Karpas-422 (cell line): ENCODE measurements at regions not wholly inside any gene's neighbourhood (a gene's known extent, or its start where the extent isn't known, plus 50 kb on each side); places are given as distances from the start of the nearest gene placed in this dataset.

Experiments used
- DNase-seq: peaks from one replicate; pipeline ENCODE4 v3.0.0-alpha.2; 2015
- H2AFZ ChIP-seq: fragments of 200-600 bp; sonication (generic); 2 replicates; pipeline ENCODE4 v1.6.1; 2014; ENCODE audit warnings: antibody characterized with exemption, low read length, mixed read lengths
- H3K27ac ChIP-seq: fragments of 200-600 bp; sonication (generic); 2 replicates; pipeline ENCODE4 v1.5.1; 2014; ENCODE audit warnings: mild to moderate bottlenecking, low read length, moderate library complexity
- H3K27me3 ChIP-seq: fragments of 200-600 bp; sonication (generic); 2 replicates; pipeline ENCODE4 v1.6.1; 2014; ENCODE audit warnings: low read length, mixed read lengths
- H3K36me3 ChIP-seq: fragments of 200-600 bp; sonication (generic); 2 replicates; pipeline ENCODE4 v1.6.1; 2014; ENCODE audit warnings: low read length, mixed read lengths; ENCODE audit not compliant: insufficient read depth
- H3K4me1 ChIP-seq: fragments of 200-600 bp; sonication (generic); 2 replicates; pipeline ENCODE4 v1.6.1; 2014; ENCODE audit warnings: mild to moderate bottlenecking, low read length, mixed read lengths
- H3K4me2 ChIP-seq: fragments of 200-600 bp; sonication (generic); 2 replicates; pipeline ENCODE4 v1.6.1; 2014; ENCODE audit warnings: low read length, low read depth, mild to moderate bottlenecking; ENCODE audit not compliant: poor library complexity, severe bottlenecking
- H3K4me3 ChIP-seq: fragments of 200-600 bp; sonication (generic); 2 replicates; pipeline ENCODE4 v1.5.1; 2014; ENCODE audit warnings: mild to moderate bottlenecking, antibody characterized with exemption, low read length, mixed read lengths
- H3K79me2 ChIP-seq: fragments of 200-600 bp; sonication (generic); 2 replicates; pipeline ENCODE4 v1.6.1; 2014; ENCODE audit warnings: mild to moderate bottlenecking, low read length, mixed read lengths
- H3K9ac ChIP-seq: fragments of 200-600 bp; sonication (generic); 2 replicates; pipeline ENCODE4 v1.6.0; 2014; ENCODE audit warnings: low read length
- H3K9me2 ChIP-seq: fragments of 200-600 bp; sonication (generic), shearing (Covaris generic); replicated peaks from 2 replicates; pipeline ENCODE4 v1.6.0; 2014; ENCODE audit warnings: mild to moderate bottlenecking, low read length, moderate library complexity; ENCODE audit not compliant: insufficient read depth
- H3K9me3 ChIP-seq: fragments of 300-700, 200-600 bp; sonication (generic); 2 replicates; pipeline ENCODE4 v1.6.1; 2014; ENCODE audit warnings: low read length, mixed read lengths
- H4K20me1 ChIP-seq: fragments of 200-600 bp; sonication (generic); 2 replicates; pipeline ENCODE4 v1.6.1; 2014; ENCODE audit warnings: mild to moderate bottlenecking, antibody characterized with exemption, low read length, low read depth; ENCODE audit not compliant: insufficient read depth

- Histone ChIP-seq H3K4me3 (no peak overlapping the region), H3K4me1 (no peaks in the 10 kb centered on the region), H2AFZ (no peak overlapping the region), H3K27me3 (no peaks in the 10 kb centered on the region; the same call in 1 of the 2 replicates), H3K27ac (no peak overlapping the region), H3K36me3 (no peaks in the 10 kb centered on the region), H3K9me3 (no peaks in the 10 kb centered on the region), H4K20me1 (no peaks in the 10 kb centered on the region), H3K79me2 (no peaks in the 10 kb centered on the region), H3K9me2 (0 out of 2 replicates have a peak, but pooled peaks cover 5% of the 10 kb centered on the region), H3K4me2 (no peak overlapping the region), H3K9ac (no peak overlapping the region)
- no peak for DNase-seq
Measured at GRCh38 chr11:91163619-91164451, 941.0 kb upstream of the CHORDC1 start.

GRCh38 chr11:91160661-91161060 is 937.8 kb upstream of the CHORDC1 start:
- Histone ChIP-seq H3K9me3 (no peaks in the 10 kb centered on the region), H3K9ac (no peak overlapping the region), H3K27ac (no peak overlapping the region), H3K4me2 (no peak overlapping the region), H4K20me1 (no peaks in the 10 kb centered on the region), H3K4me1 (no peaks in the 10 kb centered on the region), H3K27me3 (no peaks in the 10 kb centered on the region; the same call in 1 of the 2 replicates), H3K9me2 (no peaks in the 10 kb centered on the region), H3K4me3 (no peak overlapping the region), H3K79me2 (no peaks in the 10 kb centered on the region), H3K36me3 (no peaks in the 10 kb centered on the region), H2AFZ (no peak overlapping the region)
- no peak for DNase-seq

- H3K27me3 ChIP-seq, result no peaks in the 10 kb centered on the region
- no peaks in the 10 kb centered on the region for H3K79me2 ChIP-seq
- DNase-seq, result no peak
- no peaks in the 10 kb centered on the region for H3K4me1 ChIP-seq
- no peaks in the 10 kb centered on the region for H4K20me1 ChIP-seq
- H3K9me2 ChIP-seq, result no peaks in the 10 kb centered on the region
- H3K9me3 ChIP-seq, result no peaks in the 10 kb centered on the region
- H3K27ac ChIP-seq, result no peak overlapping the region
- H2AFZ ChIP-seq, result no peak overlapping the region
- no peak overlapping the region for H3K4me2 ChIP-seq
- H3K36me3 ChIP-seq, result no peaks in the 10 kb centered on the region
- H3K9ac ChIP-seq, result no peak overlapping the region
- H3K4me3 ChIP-seq, result no peak overlapping the region
Measured at GRCh38 chr11:91158891-91159537, 936.2 kb upstream of the CHORDC1 start.

- H3K9me2 ChIP-seq, result no peaks in the 10 kb centered on the region
- H3K79me2 ChIP-seq, result no peaks in the 10 kb centered on the region
- no peak overlapping the region for H3K9ac ChIP-seq
- H2AFZ ChIP-seq, result no peak overlapping the region
- no peaks in the 10 kb centered on the region for H3K4me1 ChIP-seq
- no peak overlapping the region for H3K4me2 ChIP-seq
- H3K27ac ChIP-seq, result no peak overlapping the region
- H4K20me1 ChIP-seq, result no peaks in the 10 kb centered on the region
- no peak for DNase-seq
- no peaks in the 10 kb centered on the region for H3K27me3 ChIP-seq
- H3K4me3 ChIP-seq, result no peak overlapping the region
- H3K36me3 ChIP-seq, result no peaks in the 10 kb centered on the region
- peaks cover 5% of the 10 kb centered on the region; the same call in 1 of the 2 replicates for H3K9me3 ChIP-seq
Measured at GRCh38 chr11:91158297-91158696, 935.4 kb upstream of the CHORDC1 start.

- Histone ChIP-seq H3K9me3 (peaks cover 25% of the 10 kb centered on the region), H3K9ac (no peak overlapping the region), H3K9me2 (no peaks in the 10 kb centered on the region), H3K27ac (no peak overlapping the region), H3K4me3 (no peak overlapping the region), H3K36me3 (no peaks in the 10 kb centered on the region), H3K79me2 (no peaks in the 10 kb centered on the region), H3K4me2 (no peak overlapping the region), H2AFZ (no peak overlapping the region), H3K27me3 (no peaks in the 10 kb centered on the region), H3K4me1 (no peaks in the 10 kb centered on the region), H4K20me1 (no peaks in the 10 kb centered on the region)
- no peak for DNase-seq
Measured at GRCh38 chr11:91156041-91156440, 933.2 kb upstream of the CHORDC1 start.

GRCh38 chr11:91147885-91148284 is 925.0 kb upstream of the CHORDC1 start:
- H3K9ac ChIP-seq, result no peak overlapping the region
- no peak overlapping the region for H3K27ac ChIP-seq
- H3K4me2 ChIP-seq, result no peak overlapping the region
- no peaks in the 10 kb centered on the region for H3K36me3 ChIP-seq
- peaks cover 31% of the 10 kb centered on the region for H3K9me3 ChIP-seq
- H3K4me1 ChIP-seq, result no peaks in the 10 kb centered on the region
- DNase-seq, result no peak
- no peaks in the 10 kb centered on the region for H3K79me2 ChIP-seq
- no peaks in the 10 kb centered on the region for H3K27me3 ChIP-seq
- 0 out of 2 replicates have a peak, but pooled peaks cover 3% of the 10 kb centered on the region for H3K9me2 ChIP-seq
- H4K20me1 ChIP-seq, result no peaks in the 10 kb centered on the region
- H2AFZ ChIP-seq, result no peak overlapping the region
- H3K4me3 ChIP-seq, result no peak overlapping the region

- Histone ChIP-seq H3K9me3 (peaks cover 15% of the 10 kb centered on the region), H3K4me1 (no peaks in the 10 kb centered on the region), H3K9me2 (no peaks in the 10 kb centered on the region; the same call in 1 of the 2 replicates), H3K27ac (no peak overlapping the region), H3K79me2 (no peaks in the 10 kb centered on the region), H3K4me3 (no peak overlapping the region), H3K27me3 (no peaks in the 10 kb centered on the region), H3K4me2 (no peak overlapping the region), H3K9ac (no peak overlapping the region), H2AFZ (no peak overlapping the region), H3K36me3 (no peaks in the 10 kb centered on the region), H4K20me1 (no peaks in the 10 kb centered on the region)
- no peak for DNase-seq
Measured at GRCh38 chr11:91141655-91142054, 918.8 kb upstream of the CHORDC1 start.

GRCh38 chr11:91136631-91137030 is 913.8 kb upstream of the CHORDC1 start:
- H4K20me1 ChIP-seq, result no peaks in the 10 kb centered on the region
- H3K4me3 ChIP-seq, result no peak overlapping the region
- DNase-seq, result no peak
- peaks cover 3% of the 10 kb centered on the region; the same call in 1 of the 2 replicates for H3K9me3 ChIP-seq
- no peaks in the 10 kb centered on the region; the same call in 1 of the 2 replicates for H3K9me2 ChIP-seq
- no peak overlapping the region for H3K4me2 ChIP-seq
- H3K27me3 ChIP-seq, result no peaks in the 10 kb centered on the region
- no peak overlapping the region for H3K27ac ChIP-seq
- no peaks in the 10 kb centered on the region for H3K36me3 ChIP-seq
- no peak overlapping the region for H3K9ac ChIP-seq
- H3K79me2 ChIP-seq, result no peaks in the 10 kb centered on the region
- H2AFZ ChIP-seq, result no peak overlapping the region
- H3K4me1 ChIP-seq, result no peaks in the 10 kb centered on the region
